Anterior cingulate cortex (tissue), 58 donors: ENCODE measurements at regions not wholly inside any gene's neighbourhood (a gene's known extent, or its start where the extent isn't known, plus 50 kb on each side); places are given as distances from the start of the nearest gene placed in this dataset.
"Not testable (repeated sequence)": the region's sequence is repeated elsewhere in the genome, so short reads cannot be mapped to it uniquely, and the experiment has no call there.

ENCODE experiments used
- DNase-seq, 58 donors: peaks; one replicate each; lab custom pipeline; 2025; lab: John Stamatoyannopoulos, UW

- not testable (repeated sequence) for DNase-seq
These were observed 50.5 kb upstream of the RALGPS2 start for GRCh38 chr1:178674559-178674958.
